GM21381 (cell line): ENCODE measurements at regions not wholly inside any gene's neighbourhood (a gene's known extent, or its start where the extent isn't known, plus 50 kb on each side); places are given as distances from the start of the nearest gene placed in this dataset.

Source experiments
- ATAC-seq: cut with Tn5 transposase; IDR thresholded peaks from one replicate; pipeline ENCODE4 v1.9.1; 2021; ENCODE audit warnings: mild to moderate bottlenecking, moderate library complexity; ENCODE audit not compliant: unreplicated experiment

DNA sequence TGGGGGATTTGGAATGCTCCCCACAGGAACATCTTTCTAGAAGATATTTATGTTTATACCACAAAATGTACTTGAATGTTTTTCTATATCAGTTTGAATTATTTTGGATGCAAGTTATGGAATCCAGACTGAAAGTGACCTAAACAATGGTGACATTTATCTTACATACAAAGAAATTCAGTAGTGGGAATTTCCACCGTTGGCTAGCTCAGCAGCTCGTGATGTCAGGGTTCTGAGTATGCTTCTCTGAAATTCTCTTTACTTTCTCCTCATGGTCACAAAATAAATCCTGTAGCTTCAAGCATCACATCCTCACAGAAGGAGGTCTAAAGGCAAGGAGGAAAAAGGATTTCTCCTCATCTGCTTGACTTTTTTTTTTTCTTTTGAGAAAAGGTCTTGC is 105.3 kb downstream of the AKAIN1 start:
- no peak for ATAC-seq

DNA sequence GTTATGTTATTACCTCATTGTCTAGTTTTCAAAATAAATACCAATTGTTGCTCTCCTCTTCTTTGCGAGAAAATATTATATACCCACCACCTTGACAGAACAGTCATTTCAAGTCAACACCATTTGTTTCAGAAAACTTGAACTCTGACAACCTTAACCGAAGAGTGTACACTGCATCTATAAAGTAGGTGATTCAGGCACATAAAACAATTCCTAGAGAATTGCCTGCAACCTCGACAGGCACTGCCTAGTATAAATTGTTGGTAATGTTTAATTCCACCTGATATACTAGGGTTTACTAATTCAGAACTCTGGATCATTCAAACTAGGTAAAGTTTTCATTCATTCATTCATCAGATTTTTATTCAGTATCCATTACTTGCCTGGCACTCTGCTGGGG is 121.8 kb downstream of the AKAIN1 start:
- no peak for ATAC-seq

DNA sequence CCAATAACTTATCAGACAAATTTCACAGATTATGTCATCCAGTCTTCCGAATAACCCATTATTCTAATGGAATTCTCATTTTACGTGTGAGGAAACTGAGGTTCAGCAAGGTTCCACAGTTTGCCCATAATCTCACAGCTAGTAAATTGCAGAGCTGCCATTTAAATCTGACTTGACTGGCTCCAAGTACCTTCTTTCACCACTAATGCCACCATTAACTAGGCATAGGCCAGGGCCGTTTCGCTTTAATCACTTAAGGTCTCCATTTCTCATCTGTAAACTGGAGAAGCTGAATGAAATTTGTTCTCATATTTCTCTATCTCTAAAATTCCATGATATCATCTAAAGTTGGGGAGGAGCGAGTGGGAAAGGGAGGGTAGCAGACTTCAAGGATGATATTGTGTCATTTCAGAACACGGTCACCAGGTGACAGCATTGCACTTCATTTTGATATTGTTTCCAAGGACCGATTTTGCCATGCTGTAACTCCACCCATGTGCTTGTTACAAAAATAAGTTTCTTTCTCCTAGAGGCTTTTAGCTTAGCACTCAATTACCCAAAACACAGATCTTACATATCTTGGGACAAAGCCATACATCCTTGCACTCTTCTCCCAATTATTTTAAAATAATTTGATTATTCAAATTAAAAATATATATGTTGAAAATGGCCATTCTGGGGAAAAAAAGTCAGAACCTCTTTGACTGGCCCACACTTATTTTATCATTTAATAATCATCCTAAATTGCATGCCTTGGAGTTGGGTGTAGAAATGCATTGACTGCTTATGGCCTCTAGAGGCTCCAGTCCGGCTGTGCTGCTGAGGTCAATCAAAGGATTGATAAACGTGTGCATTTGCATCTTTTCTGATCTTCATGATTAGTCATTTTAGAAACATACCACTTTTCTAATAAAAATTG is 123.8 kb downstream of the AKAIN1 start:
- ATAC-seq = no peak

DNA sequence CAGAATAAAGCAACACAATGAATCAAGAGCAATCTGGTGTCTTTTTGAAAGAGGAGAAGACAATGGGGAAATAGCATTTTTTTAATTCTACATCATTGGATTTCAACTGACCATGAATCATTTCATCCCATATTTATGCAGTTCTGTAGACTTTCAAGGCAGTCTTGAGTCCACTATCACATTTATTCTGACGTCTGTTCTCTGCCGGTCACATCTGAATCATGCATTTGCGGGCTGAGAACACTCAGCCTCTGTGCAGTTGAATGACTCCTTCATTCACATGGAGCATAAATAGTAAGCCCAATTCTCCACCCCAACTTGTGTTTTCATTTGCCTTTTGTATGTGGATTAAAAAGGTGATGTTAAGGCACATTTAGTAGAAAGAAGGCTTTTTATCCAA is 128.2 kb downstream of the AKAIN1 start:
- ATAC-seq = no peak

DNA sequence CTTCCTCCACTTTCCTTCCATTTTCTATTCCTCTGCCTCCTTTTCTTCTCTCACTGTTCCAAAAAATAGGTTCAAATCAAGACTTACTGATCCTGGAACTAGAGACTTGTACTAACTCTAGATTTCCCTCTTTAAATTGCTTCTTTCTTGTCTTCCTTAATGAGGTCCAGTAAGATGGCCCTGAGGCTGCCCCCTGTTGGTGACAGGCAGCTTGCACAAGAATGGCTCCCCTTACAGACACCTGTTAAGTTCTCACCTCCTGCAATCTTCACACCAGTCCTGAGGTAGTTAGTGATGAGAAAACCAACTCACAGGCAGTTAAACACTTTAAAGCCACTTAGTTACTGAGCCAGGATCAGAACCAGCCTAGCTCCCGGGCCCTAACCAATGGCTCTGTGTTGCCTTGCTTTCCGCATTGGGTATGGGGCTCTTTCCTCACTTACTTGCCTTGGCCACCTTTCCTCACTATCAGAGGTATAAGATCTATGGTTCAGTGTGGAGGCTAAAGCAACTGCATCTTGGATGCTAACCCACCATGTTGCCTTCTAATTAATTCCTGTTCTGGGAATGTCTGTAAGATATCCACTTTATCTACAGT is 130.6 kb downstream of the AKAIN1 start:
- ATAC-seq = no peak

DNA sequence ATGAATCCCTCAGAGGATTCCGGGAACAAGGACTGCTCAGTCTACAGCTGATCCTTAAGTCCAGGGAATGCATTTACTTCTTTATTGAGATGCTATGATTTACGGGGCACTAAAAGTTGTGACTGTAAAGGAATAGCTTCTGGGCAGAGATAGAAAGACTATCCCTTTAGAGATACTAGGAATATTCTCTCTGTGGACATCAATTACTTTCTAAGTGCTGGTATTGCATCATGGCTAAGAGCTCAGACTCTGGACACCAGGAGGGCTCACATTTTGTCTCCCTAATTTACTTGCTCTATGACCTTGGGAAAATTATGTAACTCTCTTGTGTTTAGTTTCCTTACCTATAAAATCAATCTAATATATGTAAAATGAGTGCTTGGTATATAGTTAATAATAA is 131.4 kb downstream of the AKAIN1 start:
- no peak for ATAC-seq

DNA sequence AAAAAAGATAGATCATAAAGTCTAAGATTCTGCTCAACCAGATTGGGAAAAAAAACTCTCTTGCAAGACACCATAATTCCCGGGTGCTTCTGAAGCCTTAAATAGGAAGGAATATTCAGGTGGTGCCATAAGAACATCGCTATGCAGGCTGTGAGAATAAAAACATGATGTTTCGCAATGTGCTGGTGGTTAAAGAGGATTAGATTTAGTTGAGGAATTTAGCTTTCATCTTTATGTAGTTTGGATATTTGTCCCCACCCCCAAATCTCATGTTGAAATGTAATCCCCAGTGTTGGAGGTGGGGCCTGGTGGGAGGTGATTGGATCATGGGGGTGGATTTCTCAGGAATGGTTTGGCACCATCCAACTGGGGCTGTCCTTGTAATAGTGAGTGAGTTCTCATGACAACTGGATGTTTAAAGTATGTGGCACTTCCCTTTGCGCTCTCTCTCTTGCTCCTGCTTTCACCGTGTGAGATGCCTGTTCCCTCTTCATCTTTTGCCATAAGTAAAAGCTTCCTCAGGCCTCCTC is 132.2 kb downstream of the AKAIN1 start:
- ATAC-seq = no peak

DNA sequence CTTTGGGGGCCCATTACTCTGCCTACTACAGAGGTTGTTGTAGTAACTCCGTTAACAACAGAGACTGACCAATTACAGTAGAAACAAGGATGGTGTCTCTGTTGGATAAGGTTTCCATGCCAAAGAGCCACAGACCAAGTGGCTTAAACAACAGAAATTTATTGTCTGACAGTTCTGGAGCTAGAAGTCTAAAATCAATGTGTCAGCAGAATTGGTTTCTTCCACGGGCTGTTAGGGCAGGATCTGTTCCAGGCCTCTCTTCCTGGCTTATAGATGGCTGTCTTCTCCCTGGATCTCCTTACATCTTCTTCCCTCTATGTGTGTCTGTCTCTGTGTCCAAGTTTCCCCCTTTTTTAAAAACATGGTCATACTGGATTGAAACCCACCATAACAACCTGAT is 135.3 kb downstream of the AKAIN1 start:
- ATAC-seq = no peak

DNA sequence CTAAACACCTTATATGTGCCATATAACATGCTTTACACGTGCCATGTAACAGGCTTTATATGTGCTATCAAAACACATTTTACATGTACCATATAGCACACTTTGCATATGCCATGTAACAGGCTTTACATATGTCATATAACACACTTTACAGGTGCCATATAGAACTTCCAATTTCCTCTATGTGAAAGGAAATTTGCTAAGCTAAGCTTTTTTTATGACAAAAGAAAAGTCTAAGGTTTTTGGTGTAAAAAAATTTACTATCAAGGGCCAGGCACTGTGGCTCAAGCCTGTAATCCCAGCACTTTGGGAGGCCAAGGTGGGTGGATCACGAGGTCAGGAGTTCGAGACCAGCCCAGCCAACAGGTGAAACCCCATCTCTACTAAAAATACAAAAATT is 136.5 kb downstream of the AKAIN1 start:
- no peak for ATAC-seq

DNA sequence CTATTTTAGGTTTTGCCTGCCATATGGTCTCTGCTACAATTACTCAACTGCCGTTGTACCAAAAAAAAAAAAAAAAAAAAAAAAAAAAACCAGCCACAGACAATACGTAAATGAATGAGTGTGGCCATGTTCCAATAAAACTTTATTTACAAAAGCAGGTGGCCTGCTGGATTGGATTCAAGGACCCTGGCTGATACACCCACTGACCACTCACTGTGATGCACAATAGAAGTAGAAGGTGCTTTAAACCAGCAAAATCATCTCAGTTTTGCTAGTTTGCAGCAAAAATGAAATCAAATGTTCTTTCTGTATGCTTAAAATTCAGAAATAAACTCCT is 137.4 kb downstream of the AKAIN1 start:
- ATAC-seq = no peak

DNA sequence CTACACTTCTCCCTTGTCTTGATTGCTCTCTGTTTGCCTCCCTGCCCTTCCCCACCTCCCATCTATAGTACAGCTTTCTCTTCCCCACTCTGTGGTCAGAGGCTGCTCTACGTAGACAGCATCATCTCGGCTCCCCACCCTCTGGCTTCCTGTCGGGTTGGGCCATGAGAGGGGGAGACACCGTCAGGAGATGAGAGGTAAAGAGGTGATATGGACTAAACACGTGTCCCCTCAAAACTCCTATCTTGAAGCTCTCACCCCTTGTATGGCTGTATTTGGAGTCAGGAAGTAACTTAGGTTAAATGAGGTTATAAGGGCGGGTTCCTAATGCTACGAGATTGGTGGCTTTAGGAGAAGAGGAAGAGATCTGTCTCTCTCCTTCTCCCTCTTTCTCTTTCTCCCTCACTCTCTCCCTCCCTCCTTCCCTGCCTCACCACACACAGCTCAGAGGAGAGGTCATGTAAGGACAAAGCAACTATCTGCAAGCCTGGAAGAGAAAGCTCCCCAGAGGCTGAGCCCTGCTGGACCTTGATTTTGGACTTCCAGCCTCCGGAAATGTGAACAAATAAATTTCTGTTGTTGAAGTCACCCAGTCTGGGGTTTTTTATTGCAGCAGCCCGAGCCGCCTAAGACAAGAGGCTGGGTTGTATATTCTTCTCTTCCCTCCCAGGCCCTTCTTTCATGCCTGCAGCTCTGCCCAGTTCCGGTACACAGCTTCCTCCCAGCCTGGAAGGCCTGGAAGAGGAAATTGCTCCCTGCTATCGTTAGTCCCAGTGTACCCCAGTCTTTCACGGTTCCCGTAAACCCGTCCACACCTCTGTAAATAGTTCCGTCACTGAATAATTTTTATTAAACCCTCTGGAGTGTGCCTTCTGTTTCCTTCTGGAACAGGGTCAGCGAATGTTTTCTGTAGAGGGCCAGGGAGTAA is 138.0 kb downstream of the AKAIN1 start:
- peak; percentile 48 for ATAC-seq

DNA sequence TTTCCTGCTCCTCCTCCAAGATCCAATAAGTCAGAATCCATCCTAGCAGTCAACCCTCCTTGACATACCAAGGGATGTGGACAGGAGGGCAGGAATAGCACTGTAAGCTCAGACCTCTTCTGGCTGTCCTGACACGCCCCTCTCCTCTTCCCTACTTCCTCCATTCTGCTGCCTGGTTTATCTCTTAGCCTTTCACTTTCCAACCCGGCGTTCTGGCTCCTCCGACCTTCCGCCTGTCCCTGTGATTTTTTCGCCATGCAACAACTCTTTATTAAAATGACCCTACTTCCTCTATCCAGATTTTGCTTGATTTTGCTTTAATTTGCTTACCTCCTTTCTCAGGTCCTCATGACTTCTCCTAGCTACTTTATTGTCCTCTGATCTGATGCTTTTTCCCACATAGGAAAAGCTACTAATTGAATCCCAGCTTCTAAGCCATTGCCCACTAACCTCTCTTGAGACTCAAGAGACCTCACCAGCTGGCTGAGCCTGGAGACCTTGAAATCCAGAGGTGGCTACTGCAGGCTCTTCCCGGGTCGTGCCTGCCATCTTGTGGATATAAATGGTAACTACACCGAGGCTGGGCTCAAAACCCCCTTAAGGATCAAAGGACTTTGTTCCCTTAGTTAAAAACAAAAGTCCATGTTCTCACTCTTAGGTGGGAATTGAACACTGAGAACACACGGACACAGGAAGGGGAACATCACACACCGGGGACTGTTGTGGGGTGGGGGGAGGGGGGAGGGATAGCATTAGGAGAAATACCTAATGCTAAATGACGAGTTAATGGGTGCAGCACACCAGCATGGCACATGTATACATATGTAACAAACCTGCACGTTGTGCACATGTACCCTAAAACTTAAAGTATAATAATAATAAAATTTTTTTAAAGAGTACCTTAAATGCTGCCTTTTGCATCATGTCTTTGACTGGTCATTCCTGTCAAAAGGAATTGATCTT is 139.4 kb downstream of the AKAIN1 start:
- peak; percentile 63 for ATAC-seq

DNA sequence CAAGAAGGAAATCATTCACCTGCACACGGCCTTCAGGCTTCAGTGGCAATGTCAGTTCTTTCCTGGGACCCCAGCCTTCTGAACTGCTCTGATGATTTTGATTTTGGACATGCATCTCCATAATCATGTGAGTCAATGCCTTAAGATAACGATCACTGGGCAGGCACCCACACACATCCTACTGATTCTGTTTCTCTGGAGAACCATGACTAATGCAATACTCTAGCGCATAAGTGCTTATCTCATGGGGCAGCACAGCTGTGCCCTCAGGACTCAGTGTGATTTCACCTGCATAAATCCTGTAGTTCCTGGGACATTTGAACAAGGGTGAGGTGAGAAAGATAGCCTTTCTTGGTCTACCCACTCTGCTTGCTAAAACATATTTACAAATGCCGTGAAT is 144.6 kb downstream of the AKAIN1 start:
- ATAC-seq = no peak

DNA sequence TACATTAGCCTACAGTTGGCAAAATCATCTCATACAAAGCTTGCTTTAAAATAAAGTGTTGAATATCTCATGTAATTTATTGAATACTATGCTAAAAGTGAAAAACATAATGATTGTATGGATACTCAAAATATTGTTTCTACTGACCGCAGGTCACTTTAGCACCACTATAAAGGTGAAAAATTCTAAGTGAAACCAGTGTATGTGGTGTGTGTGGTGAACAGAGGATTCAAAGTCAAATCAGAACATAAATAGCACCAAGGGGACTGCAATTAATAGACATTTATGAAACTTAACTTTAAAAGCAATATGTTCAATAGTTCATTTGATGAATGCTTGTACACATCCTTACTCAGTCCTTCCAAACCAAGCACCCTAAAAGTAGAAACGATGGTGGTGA is 145.8 kb downstream of the AKAIN1 start:
- ATAC-seq = no peak

DNA sequence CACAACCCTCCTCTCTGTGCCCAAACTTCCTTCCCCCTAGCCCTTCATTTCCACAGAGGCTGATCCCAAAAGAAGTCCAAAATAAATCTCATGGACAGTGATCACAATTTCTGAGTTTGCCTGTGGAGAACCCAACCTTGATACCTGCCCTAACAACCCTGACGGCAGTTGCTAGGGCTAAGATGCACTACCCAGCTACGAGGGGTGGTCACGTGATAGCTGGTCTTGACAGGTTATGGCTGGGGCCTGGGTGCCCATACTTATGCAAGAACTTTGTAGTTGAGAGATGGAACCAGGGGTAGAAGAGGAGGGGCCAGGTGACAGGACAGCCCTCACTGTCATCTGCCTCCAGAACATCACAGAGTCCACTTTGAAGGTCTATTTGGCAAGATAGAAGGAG is 147.9 kb downstream of the AKAIN1 start:
- ATAC-seq = no peak

DNA sequence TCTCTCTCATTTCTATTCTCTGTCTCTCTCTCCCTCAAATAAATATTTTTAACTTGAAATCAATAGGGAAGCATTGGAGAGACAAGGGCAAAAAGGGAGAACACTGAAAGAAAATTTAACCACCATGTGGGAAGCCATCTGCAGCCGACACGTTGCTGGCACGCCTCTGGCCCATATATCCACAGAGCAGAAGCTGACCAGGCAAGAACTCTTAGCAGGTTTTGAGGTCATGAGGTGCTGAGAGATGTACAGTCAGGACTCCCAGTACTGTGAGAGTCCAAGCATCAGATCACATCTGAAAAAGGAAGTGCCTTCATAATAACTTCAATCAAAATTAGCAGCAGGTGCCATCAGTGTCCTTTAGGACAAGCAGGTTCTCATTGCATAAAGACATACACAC is 156.6 kb downstream of the AKAIN1 start:
- no peak for ATAC-seq

DNA sequence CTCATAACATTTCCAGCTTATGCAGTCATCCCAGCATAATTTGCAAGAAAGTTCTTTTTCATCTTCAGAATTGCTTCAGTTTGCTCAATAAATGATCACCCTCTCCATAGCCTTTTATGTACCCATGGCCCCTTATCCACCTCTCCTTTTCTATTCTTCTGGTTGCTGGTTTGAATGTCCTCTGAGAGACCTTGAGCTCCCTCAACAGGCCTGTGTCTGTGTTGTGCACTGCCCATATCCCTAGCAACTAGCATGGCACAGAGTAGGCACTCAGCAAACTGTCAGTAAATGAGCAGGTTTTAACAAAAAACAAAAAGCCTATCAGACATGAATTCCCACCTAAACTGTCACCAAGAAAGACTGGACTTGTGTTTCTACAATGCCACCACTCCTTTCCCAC is 160.5 kb downstream of the AKAIN1 start:
- no peak for ATAC-seq

DNA sequence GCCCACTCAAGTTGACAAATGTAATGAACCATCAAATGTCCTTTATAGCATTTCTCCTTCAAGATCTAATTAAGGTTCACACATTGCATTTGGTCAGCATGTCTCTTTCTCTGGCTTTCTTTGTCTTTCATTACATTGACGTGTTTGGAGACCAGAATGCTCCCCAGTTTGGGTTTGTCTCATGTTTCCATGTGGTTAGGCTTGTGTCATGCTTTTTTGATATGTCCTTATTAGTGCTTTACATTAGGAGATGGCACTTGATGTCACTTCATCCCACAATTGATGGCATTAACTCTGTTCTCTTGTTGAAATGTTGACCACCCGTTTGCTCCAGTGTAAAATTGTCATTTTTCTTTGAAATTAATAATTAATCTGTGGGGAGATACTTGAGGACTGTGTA is 165.8 kb downstream of the AKAIN1 start:
- no peak for ATAC-seq

DNA sequence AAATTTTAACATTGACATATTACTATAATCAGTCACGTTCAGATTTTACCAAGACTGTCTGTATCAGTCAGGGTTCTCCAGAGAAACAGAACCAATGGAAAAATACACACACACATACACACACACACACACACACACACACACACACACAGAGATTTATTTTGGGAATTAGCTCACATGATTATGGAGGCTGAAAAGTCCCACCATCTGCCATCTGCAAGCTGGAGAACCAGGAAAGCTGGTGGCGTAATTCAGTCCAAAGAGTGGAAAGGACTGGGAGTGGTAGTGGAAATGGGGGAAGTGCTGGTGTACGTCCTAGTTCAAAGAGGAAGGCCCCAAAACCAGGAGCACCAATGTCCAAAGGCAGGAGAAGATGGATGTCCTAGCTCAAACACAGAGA is 166.4 kb downstream of the AKAIN1 start:
- no peak for ATAC-seq

DNA sequence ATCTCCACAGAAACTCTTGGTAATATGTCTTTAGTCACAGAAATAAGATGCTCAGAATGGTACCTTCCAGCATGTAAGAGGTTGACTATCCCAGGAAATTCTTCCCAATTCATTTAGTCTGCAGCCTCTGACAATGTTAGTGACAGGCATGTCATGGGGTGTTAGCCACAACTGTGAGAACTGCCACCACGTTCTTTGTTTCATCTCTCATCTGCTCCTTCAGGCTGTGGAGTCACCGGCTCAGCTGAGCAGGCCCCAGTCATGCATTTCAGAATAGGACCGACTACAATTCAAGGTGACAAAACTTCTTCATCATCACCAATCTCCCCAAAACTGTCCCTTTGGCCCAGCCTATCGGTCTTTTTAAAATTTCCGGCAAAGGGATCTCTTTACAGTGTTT is 167.5 kb downstream of the AKAIN1 start:
- ATAC-seq = no peak
